HG02759 (cell line): ENCODE measurements at regions not wholly inside any gene's neighbourhood (a gene's known extent, or its start where the extent isn't known, plus 50 kb on each side); places are given as distances from the start of the nearest gene placed in this dataset.
"Not testable (repeated sequence)": the region's sequence is repeated elsewhere in the genome, so short reads cannot be mapped to it uniquely, and the experiment has no call there.

ENCODE experiments used
- ATAC-seq: cut with Tn5 transposase; IDR thresholded peaks from one replicate; pipeline ENCODE4 v1.9.1; 2021; ENCODE audit warnings: mild to moderate bottlenecking, moderate library complexity; ENCODE audit not compliant: unreplicated experiment

DNA sequence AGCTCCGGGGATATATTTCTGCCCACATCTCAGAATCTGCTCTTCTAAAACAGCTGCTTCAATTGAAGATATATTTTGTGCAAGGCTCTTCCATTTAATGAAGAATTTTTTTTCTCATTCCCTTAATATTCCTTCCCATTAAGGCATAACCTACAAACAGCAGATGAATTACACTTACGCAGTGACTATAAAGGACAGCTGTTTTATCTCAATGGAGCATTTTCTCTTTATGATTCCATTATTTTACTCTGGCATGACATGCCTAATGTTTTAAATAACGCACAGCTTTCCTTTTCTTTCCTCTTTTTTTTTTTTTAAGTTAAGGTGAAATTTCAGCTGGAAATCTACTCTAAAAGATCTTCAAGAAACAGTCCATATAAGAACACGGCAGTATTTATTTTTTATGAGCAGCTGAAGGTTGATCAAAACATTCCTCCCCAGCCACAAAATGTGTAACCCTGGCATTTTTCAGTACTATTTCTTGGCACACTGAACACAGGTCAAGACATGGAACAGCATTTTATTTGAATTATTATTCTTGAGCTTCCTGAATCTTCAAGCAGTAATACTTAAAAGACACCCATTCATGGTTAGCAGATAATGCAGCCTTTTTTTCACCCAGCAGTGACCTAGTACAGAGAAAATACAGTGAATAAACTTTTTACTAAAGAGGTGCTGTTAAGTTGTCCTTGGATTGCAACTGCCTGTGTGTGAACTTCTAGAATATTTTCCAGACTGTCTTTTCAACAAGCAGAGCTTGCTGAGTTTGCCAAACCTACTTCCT, 118.1 kb upstream of the FOXN3 start:
- no peak for ATAC-seq

DNA sequence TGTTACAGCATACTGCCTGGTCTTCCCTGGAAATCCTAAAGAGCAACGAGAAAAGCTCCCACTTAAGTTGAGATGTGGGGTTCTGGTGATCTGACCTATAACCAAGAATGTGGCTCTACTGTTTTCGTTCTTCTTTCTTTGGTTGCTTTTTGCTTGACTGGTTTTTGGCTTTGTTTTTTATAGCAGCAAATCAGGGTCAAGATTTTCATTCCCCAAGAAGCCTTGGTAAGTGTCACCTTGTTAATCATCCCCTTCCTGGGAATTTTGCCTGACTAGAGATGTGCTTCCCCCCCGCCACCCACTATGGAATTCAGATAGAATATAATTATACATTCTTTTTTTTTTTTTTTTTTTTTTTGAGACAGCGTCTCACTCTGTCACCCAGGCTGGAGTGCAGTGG, 116.7 kb upstream of the FOXN3 start:
- ATAC-seq = no peak

DNA sequence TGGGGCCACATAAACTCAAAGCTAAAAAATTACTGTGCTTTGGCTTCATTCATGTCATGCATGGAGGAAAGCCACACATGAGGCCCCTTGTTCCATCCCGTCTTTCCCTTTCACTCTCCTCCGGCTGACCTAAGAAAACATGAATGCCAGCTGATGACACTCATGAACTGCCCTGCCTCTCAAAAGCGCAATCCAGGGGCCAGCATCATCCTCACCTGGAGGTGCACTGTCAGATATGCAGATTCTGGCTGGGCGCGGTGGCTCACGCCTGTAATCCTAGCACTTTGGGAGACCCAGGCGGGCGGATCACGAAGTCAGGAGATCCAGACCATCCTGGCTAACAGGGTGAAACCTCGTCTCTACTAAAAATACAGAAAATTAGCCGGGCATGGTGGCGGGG, 116.1 kb upstream of the FOXN3 start:
- ATAC-seq = no peak

DNA sequence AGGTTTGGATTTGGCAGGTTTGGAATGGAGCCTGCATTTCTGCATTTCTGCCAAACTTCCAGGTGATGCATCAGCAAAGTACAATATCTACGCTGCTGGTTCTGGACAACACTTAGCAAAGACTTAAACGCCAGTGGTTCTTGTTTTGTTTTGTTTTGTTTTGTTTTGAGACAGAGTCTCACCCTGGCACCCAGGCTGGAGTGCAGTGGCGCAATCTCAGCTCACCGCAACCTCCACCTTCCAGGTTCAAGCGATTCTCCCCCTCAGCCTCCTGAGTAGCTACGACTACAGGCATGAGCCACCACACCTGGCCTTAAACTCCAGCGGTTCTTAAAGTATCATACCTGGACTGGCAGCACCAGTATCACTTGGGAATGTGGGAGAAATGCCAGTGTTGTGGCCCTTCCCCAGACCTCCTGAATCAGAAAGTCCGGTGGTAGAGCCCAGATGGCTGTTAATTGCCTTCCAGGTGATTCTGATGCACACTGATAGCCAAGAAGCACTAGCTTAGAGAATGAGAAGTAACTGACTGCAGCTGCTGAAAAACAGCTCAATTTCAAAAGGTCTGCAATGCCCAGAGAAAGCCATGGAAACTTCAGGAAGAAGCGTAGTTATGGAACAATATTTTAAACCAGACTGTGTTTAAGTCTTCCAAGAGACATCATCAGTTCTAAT, 114.8 kb upstream of the FOXN3 start:
- ATAC-seq = no peak

DNA sequence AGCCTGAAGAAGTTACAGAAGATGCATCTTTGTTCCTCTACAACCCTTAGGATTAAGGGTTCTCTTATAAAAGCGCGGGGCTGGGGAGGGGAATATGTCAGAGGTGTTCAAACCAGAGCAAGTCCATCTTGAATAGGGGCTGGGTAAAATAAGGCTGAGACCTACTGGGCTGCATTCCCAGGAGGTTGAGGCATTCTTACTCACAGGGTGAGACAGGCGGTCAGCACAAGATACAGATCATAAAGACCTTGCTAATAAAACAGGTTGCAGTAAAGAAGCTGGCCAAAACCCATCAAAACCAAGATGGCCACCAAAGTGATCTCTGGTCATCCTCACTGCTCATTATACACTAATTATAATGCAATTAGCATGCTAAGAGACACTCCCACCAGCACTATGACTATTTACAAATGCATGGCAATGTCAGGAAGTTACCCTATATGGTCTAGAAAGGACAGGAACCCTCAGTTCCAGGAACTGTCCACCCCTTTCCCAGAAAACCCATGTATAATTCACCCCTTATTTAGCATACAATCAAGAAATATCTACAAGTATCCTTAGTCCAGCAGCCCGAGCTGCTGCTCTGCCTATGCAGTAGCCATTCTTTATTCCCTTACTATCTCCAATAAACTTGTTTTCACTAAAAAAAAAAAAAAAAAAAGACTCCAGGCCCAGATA, 108.1 kb upstream of the FOXN3 start:
- no peak for ATAC-seq

DNA sequence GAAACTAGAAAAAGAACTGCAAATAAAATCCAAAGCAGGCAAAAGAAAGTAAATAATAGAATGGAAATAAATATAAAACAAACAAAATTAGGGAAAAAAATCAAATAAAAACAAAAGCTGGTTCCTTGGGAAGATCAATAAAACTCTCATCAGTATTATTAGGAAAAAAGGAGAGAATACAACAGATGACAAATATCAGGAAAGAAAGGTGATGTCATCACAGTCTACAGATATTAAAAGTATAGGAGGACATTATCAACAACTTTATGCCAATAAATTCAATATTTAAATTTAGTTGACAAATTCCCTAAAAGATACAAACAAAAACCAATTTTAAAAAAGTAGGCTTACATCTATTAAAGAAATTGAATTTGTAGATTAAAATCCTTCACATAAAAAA, 107.4 kb upstream of the FOXN3 start:
- ATAC-seq = no peak

DNA sequence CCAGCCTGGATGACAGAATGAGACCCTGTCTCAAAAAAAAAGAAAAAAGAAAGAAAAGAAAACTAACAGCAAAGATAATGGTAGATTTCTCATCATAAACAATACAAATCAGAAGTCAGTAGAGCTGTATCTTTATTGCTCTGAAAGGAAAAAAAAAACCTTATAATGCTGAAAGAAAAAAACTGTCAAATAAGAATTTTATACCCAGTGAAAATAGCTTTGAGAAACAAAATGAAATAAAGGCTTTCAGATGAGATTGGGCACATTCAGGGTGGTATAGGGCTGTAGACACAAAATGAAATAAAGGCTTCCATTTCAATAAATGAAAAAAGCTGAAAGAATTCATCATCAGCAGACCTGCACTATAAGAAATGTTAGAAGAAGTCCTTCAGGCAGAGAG, 105.0 kb upstream of the FOXN3 start:
- ATAC-seq = no peak

DNA sequence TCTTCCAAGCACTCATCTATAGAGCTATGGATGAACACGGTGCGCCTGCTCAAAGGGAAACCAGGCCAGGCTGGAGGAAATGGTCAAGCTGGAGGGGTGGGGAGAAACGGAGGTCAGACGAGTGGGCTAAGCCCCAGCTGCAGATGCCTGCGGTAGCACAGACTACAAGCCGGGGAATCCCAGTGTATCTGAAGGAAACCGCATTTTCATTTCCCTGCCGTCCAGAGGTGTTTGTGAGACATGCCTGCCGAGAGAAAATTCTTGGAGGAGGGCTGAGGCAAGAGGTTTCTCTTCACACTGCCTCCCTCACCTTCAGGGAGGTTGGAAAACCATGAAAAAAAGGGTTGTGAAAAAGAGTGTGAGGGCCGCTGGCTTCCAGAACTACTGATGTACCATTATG, 102.0 kb upstream of the FOXN3 start:
- no peak for ATAC-seq

DNA sequence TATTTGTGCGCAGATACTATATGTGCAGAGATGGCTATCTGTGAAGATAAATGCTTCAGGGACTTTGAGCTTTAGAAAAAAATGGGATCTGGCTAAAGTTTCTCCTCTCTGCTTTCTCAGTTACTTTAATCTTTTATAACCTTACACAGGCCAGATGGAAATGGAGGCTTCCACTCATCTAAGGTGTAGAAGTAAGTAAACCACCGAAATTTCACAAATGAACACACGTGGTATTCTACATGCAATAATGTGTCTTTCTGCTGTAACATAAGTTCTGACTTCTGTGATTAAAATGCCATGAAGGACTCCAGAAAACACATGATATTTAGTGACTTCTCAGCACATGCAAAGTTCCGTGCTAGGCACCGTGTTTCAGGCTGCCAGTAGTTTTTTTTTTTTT, 99.1 kb upstream of the FOXN3 start:
- ATAC-seq = no peak

DNA sequence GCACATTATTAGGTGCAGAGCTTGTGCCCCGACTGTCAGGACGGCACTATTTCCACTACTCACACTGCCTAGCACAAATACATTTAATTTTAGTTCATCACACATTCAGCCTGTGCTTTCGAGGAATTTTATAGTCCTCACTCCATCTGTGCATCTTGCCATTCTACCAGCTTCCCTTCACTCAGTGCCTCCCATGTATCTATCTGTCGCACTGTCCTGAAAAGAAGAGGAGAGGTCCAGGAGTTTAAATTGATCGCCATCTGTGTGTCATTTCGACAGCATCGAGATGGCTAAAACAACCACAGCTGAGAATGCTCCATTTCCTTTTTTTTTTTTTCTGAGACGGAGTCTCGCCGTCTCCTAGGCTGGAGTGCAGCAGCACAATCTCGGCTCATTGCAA, 97.6 kb upstream of the FOXN3 start:
- ATAC-seq = no peak

DNA sequence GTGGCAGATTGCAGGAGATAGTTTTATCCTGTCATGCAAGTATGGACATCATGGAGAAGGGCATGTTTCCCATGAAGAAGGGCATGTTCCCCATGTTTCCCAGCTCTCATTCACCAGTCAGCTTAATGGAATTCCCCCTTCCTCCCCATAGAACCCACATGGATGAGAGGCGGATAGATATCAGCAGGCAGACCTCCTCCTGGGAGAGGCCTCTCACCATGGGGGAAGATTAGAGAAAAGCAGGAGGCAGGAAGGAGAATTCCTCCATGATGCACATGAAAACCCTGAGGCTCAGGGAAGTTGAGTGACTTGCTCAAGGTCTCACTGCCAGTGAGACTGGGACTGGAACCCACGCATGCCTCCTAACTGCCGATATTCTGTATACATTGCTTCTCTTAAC, 92.9 kb upstream of the FOXN3 start:
- ATAC-seq = no peak

DNA sequence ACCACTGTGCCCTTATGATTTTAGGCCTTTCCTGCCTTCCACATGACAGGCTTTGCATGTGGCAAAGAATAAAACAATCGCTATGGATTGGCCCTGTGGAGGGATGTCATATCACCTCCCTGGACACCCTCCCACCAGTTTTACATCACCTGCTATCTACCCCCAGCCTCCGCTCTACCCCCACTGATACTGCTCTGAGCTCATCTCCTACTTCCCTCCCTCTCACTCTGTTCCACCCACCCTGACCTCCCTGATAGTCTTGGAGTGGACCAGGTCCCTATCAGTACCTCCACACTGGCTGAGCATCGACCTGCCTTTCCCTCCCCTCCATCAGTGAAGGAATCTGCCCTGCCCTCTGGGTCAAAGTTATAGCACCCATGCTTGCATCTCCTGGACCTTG, 91.8 kb upstream of the FOXN3 start:
- no peak for ATAC-seq

DNA sequence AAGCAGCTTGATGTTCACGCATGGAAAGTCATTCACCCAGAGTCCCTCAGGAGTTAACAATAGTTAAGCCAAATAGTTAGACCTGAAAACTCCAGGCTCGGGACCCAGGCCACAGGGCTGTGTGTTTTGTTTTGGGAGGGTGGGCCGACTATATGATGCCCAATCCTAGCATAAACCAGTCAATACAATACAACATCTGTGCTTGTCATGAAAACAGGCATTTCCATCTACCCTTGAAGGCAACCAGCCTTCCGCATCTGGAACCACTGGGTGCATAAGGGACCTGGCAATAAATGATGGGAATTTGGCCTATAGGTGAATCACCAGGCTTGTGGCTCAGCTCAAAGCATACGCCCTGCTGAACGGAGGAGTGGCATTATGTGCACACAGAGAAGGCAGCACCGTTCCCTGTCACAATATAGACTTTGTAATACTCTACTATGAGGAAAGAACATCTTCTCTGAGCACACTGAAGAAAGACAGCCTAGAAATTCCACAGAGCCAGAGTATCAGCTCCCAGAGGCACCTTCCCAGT, 91.0 kb upstream of the FOXN3 start:
- no peak for ATAC-seq

DNA sequence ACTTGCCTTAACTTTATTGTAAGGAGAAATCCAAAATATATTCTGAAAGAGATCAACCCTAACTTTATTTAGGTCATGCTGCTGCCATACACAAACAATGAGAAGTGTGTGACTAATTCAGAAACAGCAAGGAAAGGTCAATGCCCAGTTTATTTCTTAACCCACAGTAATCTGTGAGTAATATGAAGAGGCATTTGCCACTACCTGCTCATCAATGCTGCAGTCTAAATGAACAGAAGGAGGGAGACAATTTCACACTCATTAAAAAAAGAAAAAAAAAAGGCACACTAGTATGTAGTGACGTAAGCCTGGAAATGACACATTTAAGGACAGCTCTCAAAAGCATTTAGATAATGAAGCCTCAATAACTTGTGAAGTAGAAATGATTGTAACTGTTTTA, 90.5 kb upstream of the FOXN3 start:
- peak; percentile 43 for ATAC-seq

DNA sequence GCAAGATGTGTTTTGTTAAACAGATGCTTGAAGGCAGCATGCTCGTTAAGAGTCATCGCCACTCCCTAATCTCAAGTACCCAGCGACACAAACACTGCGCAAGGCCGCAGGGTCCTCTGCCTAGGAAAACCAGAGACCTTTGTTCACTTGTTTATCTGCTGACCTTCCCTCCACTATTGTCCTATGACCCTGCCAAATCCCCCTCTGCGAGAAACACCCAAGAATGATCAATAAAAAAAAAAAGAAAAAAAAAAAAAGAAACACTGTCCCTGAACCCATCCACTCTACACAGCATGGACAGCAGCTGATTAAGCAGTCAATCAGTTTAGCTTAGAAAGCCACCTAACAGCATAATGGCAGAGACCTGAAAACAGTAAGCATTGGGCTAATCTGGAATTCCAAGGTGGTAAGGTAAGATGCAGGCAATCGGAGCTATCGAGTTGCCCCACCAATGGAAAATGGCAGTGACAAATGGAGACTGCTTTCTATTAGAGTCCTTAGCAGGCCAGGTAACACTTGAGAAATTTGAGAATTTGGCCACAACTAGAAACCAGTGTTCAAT, 89.9 kb upstream of the FOXN3 start:
- not testable (repeated sequence) for ATAC-seq

DNA sequence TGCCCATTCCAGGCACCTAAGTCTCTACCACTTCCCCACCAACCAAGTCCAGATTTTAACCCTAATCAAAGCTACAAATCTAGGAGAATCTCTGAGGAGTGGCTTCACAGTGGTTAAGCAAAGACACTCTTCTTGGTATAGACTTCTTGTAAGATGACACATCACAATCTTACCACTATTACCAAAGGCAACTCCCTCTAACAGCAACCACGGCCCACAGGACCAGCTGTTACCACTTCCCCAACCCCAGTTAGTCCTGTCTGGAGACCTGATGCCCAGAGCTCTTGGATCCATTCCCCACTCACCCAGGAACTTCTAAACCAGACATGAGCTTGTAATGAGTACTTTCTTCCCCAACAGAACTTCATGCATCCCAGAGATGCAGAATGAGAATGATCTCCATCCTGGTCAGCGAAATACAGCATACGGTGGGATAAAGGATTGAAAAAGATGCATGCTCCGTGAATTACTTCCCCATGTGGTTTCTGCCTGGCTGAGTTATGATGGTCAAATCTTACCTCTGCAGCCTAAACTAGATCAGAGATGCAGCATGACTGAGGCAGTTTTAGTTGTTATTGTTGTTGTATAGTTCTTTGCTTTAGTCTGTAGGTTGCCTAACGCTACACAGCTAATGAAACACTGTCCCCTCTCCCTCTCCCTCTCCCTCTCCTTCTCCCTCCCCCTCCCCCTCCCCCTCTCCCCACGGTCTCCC, 87.7 kb upstream of the FOXN3 start:
- peak; percentile 69 for ATAC-seq

DNA sequence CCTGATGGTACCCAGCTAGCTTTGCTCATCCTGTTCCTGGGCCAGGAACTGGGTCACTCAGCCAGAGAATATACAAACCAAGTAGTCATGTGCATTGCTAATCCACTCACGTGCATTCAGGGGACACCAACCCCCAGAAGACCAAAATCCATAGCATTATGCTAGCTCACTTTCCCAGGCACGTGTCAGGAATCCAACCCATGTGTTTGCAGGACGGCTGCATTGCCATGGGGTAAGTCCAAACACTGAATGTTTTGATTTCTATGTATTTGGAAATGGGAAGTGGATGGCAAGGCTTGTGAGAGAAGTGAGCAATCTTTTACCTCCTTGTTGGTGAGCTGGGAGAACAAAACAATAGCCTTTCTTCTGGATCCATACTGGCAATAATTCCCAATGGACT, 87.1 kb upstream of the FOXN3 start:
- ATAC-seq = no peak

DNA sequence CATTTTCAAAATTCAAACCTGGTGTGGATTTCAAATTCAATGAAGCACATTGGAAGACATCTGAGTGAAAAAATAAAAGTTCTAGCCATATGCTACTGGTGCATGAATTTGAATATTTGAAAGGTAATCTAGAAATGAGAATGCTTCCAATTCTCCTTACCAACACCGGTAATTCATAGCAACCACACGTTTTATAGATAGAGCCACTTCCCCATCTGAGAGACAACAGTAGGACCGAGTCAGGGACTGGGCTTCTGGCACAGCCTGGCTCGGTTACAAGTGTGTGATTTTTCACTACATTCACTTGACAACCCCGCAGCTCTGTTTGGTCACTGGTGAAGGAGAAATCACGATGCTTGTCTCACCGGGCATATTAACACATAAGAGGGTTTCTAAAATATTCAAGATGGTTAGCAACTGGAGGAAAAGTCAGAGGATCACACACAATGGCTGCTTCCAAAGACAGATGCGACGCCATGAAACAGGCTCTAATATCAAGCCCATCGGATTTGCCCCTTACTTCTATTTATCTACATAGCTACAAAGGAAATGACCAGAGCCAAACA, 86.5 kb upstream of the FOXN3 start:
- ATAC-seq = no peak

DNA sequence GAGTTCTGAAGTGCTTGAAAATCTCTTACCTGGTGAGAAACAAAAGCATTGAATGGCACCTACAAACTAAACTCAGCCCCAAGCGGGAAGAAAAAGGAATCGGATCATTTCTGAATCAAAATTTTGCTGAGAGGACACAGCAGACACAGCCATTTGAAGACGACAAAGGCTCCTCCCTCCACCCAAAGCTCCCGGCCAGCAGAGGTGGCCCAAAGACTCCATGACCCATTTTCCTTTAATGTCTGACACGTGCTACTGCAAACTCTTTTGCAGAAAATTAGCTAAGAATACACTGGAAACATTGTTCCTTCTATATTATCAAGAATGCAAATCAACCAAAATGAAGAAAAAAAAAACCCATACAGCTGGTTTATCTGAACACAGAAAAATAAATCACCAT, 85.9 kb upstream of the FOXN3 start:
- no peak for ATAC-seq

DNA sequence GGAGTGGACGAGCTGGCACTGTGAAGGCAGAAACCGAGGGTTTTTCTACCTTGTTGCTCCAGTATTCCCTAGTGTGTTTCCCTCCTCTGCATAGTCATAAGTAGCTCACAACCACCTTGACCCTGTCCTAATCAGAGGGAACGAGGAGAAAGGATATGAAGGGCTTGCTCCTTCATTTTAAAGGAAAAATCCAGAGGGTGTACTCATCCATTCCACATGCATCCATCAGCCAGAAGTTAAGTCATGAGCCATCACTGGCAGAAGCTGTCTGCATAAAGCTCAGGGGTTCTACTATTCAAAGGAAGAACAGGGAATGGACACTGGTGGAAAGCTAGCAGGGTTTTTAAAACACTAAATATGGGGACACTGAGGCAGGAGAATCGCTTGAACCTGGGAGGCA, 84.3 kb upstream of the FOXN3 start:
- no peak for ATAC-seq

DNA sequence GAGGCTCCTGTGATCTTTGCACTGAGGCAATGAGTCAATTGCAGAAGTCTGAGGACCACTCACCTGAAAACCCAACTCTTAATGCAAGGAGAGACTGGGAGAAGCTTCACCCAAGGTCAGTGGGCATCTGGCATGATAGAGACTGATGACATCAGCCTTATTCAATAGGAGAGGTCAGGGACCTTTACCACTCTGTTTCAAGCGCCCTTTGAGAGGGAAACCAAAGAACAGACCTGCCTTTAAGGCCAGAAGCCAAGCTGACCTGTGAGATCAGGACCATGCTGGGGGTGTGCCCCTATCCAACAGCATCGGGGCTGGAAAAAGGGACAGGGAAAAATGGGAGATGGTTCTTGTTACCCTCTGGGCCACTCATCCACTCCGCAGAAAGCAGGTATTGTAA, 83.3 kb upstream of the FOXN3 start:
- ATAC-seq = no peak
